ENCODE measurements at regions not wholly inside any gene's neighbourhood (a gene's known extent, or its start where the extent isn't known, plus 50 kb on each side); places are given as distances from the start of the nearest gene placed in this dataset.
A peak's percentile ranks its signal among the peaks of the same experiment; 100 is the strongest.

- ATAC-seq (ENCODE audit: low FRiP score) (no peak), DNase-seq (ENCODE audit: low spot score) (no peak)
- no peak for TF ChIP-seq CTCF (IDR thresholded peaks at IDR 0.05)
Observed at GRCh38 chr6:6886171-6886885, 221.4 kb upstream of the RREB1 start.

GRCh38 chr6:6886886-6887285 lies 220.9 kb upstream of the RREB1 start:
- ATAC-seq (ENCODE audit: low FRiP score): no peak
- TF ChIP-seq CTCF (IDR thresholded peaks at IDR 0.05): no peak
- no peak for DNase-seq (ENCODE audit: low spot score)

DNA sequence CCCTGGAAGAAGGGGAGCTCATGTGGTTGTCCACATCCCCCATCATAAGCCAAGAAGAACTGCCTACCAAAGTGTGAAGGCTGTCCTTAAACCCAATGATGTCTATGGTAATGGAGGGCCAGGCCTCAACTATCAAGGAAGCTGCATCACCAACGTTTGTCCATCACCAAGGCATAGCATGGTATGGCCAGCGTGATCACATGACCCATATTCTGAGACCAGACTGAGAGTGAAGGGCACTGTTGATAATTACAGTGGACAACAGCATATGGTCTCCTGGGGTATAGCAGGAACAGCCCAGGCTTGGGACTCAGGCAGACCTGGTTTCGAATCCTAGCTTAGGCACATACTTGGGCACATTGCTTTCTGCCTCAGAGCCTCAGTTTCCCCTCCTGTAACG lies 218.2 kb upstream of the RREB1 start:
- no peak for TF ChIP-seq CTCF (IDR thresholded peaks at IDR 0.05)
- ATAC-seq (ENCODE audit: low FRiP score) (no peak), DNase-seq (ENCODE audit: low spot score) (no peak)

- TF ChIP-seq CTCF (IDR thresholded peaks at IDR 0.05): no peak
- ATAC-seq (ENCODE audit: low FRiP score) (no peak), DNase-seq (ENCODE audit: low spot score) (no peak)
Observed at GRCh38 chr6:6890400-6890858, 217.3 kb upstream of the RREB1 start.

- ATAC-seq (ENCODE audit: low FRiP score) (no peak), DNase-seq (ENCODE audit: low spot score) (no peak)
- no peak for TF ChIP-seq CTCF (IDR thresholded peaks at IDR 0.05)
Observed at GRCh38 chr6:6891125-6891721, 216.5 kb upstream of the RREB1 start.

- TF ChIP-seq CTCF (IDR thresholded peaks at IDR 0.05): no peak
- DNase-seq (ENCODE audit: low spot score) (no peak), ATAC-seq (ENCODE audit: low FRiP score) (peak; percentile 36)
Observed at GRCh38 chr6:6891949-6892461, 215.8 kb upstream of the RREB1 start.
